ENCODE measurements at regions not wholly inside any gene's neighbourhood (a gene's known extent, or its start where the extent isn't known, plus 50 kb on each side); places are given as distances from the start of the nearest gene placed in this dataset.

GRCh38 chr7:109354000-109354399, 784.3 kb downstream of the DNAJB9 start:
- Histone ChIP-seq H3K9me3 (no peaks in the 10 kb centered on the region), H3K27me3 (no peaks in the 10 kb centered on the region), H3K27ac (no peak overlapping the region), H3K4me1 (no peaks in the 10 kb centered on the region), H3K4me3 (no peak overlapping the region), H3K36me3 (no peaks in the 10 kb centered on the region)
- ATAC-seq (no peak), DNase-seq (no peak)
- no peak for TF ChIP-seq CTCF (IDR thresholded peaks at IDR 0.05)
- intact Hi-C loops (cut with DNase I): no loop called here

- Histone ChIP-seq H3K27ac (no peak overlapping the region), H3K36me3 (no peaks in the 10 kb centered on the region), H3K4me1 (no peaks in the 10 kb centered on the region), H3K27me3 (no peaks in the 10 kb centered on the region), H3K4me3 (no peak overlapping the region), H3K9me3 (no peaks in the 10 kb centered on the region)
- intact Hi-C loops (cut with DNase I): no loop called here
- ATAC-seq (no peak), DNase-seq (no peak)
- no peak for TF ChIP-seq CTCF (IDR thresholded peaks at IDR 0.05)
Measured at GRCh38 chr7:109354552-109354951, 784.9 kb downstream of the DNAJB9 start.

GRCh38 chr7:109375823-109376222, 806.1 kb downstream of the DNAJB9 start:
- DNase-seq (no peak), ATAC-seq (no peak)
- no peak for TF ChIP-seq CTCF (IDR thresholded peaks at IDR 0.05)
- Histone ChIP-seq H3K9me3 (no peaks in the 10 kb centered on the region), H3K4me1 (no peaks in the 10 kb centered on the region), H3K27me3 (no peaks in the 10 kb centered on the region), H3K4me3 (no peak overlapping the region), H3K36me3 (no peaks in the 10 kb centered on the region), H3K27ac (no peak overlapping the region)
- intact Hi-C loops (cut with DNase I): no loop called here

GRCh38 chr7:109376576-109376975, 806.9 kb downstream of the DNAJB9 start:
- no peak for DNase-seq
- H3K4me1 ChIP-seq: no peaks in the 10 kb centered on the region
- no peak for TF ChIP-seq CTCF (IDR thresholded peaks at IDR 0.05)
- H3K36me3 ChIP-seq: no peaks in the 10 kb centered on the region
- no peak for ATAC-seq
- H3K27me3 ChIP-seq: no peaks in the 10 kb centered on the region
- no peak overlapping the region for H3K4me3 ChIP-seq
- intact Hi-C loops (cut with DNase I): no loop called here
- no peak overlapping the region for H3K27ac ChIP-seq
- H3K9me3 ChIP-seq: no peaks in the 10 kb centered on the region

GRCh38 chr7:109377076-109377884, 807.6 kb downstream of the DNAJB9 start:
- intact Hi-C loops (cut with DNase I): no loop called here
- no peak overlapping the region for H3K27ac ChIP-seq

More at GRCh38 chr7:109377076-109377884, 807.6 kb downstream of the DNAJB9 start:
- no peaks in the 10 kb centered on the region for H3K27me3 ChIP-seq
- ATAC-seq (peak; percentile 75), DNase-seq (no peak)
- TF ChIP-seq CTCF (IDR thresholded peaks at IDR 0.05): no peak
- H3K4me3 ChIP-seq: no peak overlapping the region
- no peaks in the 10 kb centered on the region for H3K4me1 ChIP-seq
- H3K9me3 ChIP-seq: no peaks in the 10 kb centered on the region
- no peaks in the 10 kb centered on the region for H3K36me3 ChIP-seq
